ENCODE measurements at regions not wholly inside any gene's neighbourhood (a gene's known extent, or its start where the extent isn't known, plus 50 kb on each side); places are given as distances from the start of the nearest gene placed in this dataset.

GRCh38 chr15:27619204-27619603 lies 479.9 kb downstream of the OCA2 start:
- no peak for TF ChIP-seq EZH2 (IDR thresholded peaks at IDR 0.05; ENCODE audit: borderline replicate concordance, low read length)
- TF ChIP-seq, protein P1, sequence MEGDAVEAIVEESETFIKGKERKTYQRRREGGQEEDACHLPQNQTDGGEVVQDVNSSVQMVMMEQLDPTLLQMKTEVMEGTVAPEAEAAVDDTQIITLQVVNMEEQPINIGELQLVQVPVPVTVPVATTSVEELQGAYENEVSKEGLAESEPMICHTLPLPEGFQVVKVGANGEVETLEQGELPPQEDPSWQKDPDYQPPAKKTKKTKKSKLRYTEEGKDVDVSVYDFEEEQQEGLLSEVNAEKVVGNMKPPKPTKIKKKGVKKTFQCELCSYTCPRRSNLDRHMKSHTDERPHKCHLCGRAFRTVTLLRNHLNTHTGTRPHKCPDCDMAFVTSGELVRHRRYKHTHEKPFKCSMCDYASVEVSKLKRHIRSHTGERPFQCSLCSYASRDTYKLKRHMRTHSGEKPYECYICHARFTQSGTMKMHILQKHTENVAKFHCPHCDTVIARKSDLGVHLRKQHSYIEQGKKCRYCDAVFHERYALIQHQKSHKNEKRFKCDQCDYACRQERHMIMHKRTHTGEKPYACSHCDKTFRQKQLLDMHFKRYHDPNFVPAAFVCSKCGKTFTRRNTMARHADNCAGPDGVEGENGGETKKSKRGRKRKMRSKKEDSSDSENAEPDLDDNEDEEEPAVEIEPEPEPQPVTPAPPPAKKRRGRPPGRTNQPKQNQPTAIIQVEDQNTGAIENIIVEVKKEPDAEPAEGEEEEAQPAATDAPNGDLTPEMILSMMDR (conservative IDR thresholded peaks at IDR 0.05 in 1 of 2, IDR thresholded peaks at IDR 0.05 in 1 of 2; ENCODE audit: extremely low read depth in 1 of 2, insufficient read depth in 1 of 2, low read depth in 1 of 2, low read length in 2 of 2), result no peak
